Left lung (tissue), 4 donors: ENCODE measurements at regions not wholly inside any gene's neighbourhood (a gene's known extent, or its start where the extent isn't known, plus 50 kb on each side); places are given as distances from the start of the nearest gene placed in this dataset.

Source experiments
- ATAC-seq: fragments of 200-7000 bp; cut with Tn5 transposase; one replicate; pipeline ENCODE4 v1.9.1; 2020; ENCODE audit warnings: moderate library complexity
- DNase-seq, 4 donors: peaks; one replicate each; pipeline ENCODE4 v3.0.0-alpha.2; 2013 to 2020
- H3K27ac ChIP-seq, 2 donors: fragments of 200-600 bp; sonication (generic) in 1 of 2; one replicate each; pipeline versions ENCODE4 v1.5.0 to v1.8.0; 2020 to 2021
- H3K27me3 ChIP-seq, 2 donors: fragments of 200-600 bp; sonication (generic) in 1 of 2; one replicate each; pipeline versions ENCODE4 v1.5.0 to v1.8.0; 2020 to 2021
- H3K36me3 ChIP-seq, 2 donors: fragments of 200-600 bp; sonication (generic) in 1 of 2; one replicate each; pipeline versions ENCODE4 v1.5.0 to v1.8.0; 2020 to 2021
- H3K4me1 ChIP-seq, 2 donors: fragments of 200-600 bp; one replicate each; pipeline ENCODE4 v1.8.0; 2021
- H3K4me3 ChIP-seq, 2 donors: fragments of 200-600 bp; sonication (generic) in 1 of 2; one replicate each; pipeline versions ENCODE4 v1.5.0 to v1.8.0; 2020 to 2021; ENCODE audit warnings: mild to moderate bottlenecking in 1 of 2
- H3K9me3 ChIP-seq, 2 donors: fragments of 200-600 bp; sonication (generic) in 1 of 2; one replicate each; pipeline versions ENCODE4 v1.5.0 to v1.8.0; 2020 to 2021
- intact Hi-C, 2 donors: fragments of 100-400 bp; cut with DNase I; formaldehyde crosslinking; loops; one replicate each; pipeline versions ENCODE4 v1.11.2 to v1.14.2; 2022
- TF ChIP-seq, protein P1 (sequence below), 2 donors: fragments of 200-600 bp; sonication (generic) in 1 of 2; IDR thresholded peaks; one replicate each; pipeline versions ENCODE4 v1.5.0 to v1.8.0; 2021; ENCODE audit warnings: antibody characterized with exemption in 2 of 2
- donor health status: DM: no; HTN: yes; CAD: no.
- donor health status: DM: no; HTN: no; CAD: no.

DNA sequence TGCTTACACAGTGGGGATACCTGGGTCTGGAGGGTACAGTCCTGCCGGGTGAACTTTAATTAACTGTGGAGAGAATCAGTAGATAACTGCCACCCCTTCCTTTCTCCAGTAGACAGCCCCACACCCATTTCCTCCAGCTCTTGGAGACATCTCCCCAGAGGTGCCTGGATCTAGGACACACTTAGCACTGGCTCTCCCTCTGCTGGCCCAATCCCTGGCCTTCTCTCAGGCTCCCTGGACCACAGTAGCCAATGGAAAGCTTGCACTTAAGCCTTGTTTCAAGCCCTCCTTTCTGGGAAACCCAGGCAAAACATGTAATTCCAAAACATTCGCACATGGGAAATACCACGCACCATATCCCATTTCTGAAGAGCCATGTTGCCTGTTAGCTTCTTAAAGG is 169.2 kb upstream of the GAS1 start:
- TF ChIP-seq, protein P1, sequence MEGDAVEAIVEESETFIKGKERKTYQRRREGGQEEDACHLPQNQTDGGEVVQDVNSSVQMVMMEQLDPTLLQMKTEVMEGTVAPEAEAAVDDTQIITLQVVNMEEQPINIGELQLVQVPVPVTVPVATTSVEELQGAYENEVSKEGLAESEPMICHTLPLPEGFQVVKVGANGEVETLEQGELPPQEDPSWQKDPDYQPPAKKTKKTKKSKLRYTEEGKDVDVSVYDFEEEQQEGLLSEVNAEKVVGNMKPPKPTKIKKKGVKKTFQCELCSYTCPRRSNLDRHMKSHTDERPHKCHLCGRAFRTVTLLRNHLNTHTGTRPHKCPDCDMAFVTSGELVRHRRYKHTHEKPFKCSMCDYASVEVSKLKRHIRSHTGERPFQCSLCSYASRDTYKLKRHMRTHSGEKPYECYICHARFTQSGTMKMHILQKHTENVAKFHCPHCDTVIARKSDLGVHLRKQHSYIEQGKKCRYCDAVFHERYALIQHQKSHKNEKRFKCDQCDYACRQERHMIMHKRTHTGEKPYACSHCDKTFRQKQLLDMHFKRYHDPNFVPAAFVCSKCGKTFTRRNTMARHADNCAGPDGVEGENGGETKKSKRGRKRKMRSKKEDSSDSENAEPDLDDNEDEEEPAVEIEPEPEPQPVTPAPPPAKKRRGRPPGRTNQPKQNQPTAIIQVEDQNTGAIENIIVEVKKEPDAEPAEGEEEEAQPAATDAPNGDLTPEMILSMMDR (IDR thresholded peaks at IDR 0.05): no peak
- no peaks in the 10 kb centered on the region for H3K4me1 ChIP-seq
- peak overlapping the region in 1 of 2 donors; percentile 24 for H3K27ac ChIP-seq
- intact Hi-C loops: no loop called here
- no peak overlapping the region for H3K4me3 ChIP-seq
- H3K27me3 ChIP-seq: no peaks in the 10 kb centered on the region
- DNase-seq (no peak), ATAC-seq (no peak)
- peaks cover 0 to under 1% of the 10 kb centered on the region in 2 donors for H3K9me3 ChIP-seq
- H3K36me3 ChIP-seq: no peaks in the 10 kb centered on the region

DNA sequence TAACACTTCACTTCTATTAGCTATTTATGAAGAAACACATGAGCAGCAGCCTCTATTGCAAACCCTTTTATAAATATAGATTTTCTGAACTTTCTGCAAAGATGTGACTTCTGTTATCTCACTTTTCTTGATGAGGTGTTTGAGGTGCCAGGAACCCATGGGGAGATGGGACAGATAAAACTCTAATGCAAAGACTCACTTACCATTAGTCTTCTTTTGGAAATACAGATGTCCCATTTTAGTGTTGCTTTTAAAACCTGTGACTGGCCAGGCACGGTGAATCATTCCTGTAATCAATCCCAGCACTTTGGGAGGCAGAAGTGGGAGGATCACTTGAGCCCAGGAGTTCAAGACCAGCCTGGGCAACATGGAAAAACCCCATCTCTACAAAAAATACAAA is 171.3 kb upstream of the GAS1 start:
- no peak for DNase-seq
- no peaks in the 10 kb centered on the region for H3K4me1 ChIP-seq
- H3K27ac ChIP-seq: no peak overlapping the region
- no peaks in the 10 kb centered on the region for H3K27me3 ChIP-seq
- no peaks in the 10 kb centered on the region for H3K9me3 ChIP-seq
- TF ChIP-seq, protein P1 (IDR thresholded peaks at IDR 0.05): no peak
- intact Hi-C loops: no loop called here
- no peak overlapping the region for H3K4me3 ChIP-seq
- no peak for ATAC-seq
- no peaks in the 10 kb centered on the region for H3K36me3 ChIP-seq

DNA sequence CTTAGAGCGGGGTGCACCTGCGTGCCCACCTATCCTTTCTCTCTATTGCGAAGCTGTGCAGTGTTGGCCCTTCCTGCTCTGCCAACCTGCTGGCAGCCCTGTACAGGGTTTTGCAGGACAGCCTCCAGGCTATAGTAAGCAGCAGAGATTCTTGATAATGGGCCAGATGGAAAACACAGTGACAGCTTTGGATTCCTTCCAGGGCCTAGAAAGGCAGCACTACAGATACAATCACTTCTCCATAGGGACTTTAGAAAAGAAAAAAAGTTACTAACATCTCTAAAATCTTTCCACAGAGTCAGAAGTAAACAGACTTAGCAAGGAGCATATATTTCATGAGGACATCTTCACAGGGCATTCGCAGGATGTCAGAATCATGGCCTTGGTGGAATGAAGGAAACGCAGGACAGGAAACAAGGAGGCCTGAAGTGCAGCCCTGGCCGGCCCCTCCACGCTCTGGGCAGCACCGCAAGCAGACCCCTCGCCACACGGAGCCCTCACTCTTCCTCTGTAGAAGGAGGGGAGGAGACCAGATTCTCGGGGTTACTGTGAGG is 172.1 kb upstream of the GAS1 start:
- peak in 2 of 4 donors; percentile 79 to 87 for DNase-seq
- H3K27me3 ChIP-seq: no peaks in the 10 kb centered on the region
- no peaks in the 10 kb centered on the region for H3K9me3 ChIP-seq
- intact Hi-C loops: no loop called here
- TF ChIP-seq, protein P1 (IDR thresholded peaks at IDR 0.05): no peak
- peak overlapping the region in 1 of 2 donors; percentile 26 for H3K27ac ChIP-seq
- peak; percentile 84 for ATAC-seq
- H3K4me1 ChIP-seq: no peaks in the 10 kb centered on the region
- H3K4me3 ChIP-seq: no peak overlapping the region
- H3K36me3 ChIP-seq: no peaks in the 10 kb centered on the region

DNA sequence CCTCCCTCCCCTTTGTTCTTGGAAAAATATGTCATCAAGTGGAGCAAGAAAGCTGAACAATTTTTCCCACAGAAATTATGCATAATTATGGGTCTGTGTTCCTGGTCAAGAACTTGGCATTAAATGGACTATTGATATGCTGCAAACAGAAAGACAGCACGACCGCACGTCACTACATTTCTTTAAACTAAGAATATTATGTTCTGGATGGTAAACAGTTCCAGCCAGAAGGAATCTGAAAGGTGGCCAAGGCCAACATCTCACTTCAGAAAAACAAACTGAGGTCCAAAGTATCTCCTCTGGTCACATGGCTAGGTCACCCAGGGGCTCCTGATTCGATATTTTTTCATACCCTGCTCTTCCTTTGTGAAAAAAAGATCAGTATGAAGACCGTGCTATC is 173.3 kb upstream of the GAS1 start:
- Histone ChIP-seq H3K4me3 (no peak overlapping the region), H3K27me3 (no peaks in the 10 kb centered on the region), H3K9me3 (no peaks in the 10 kb centered on the region), H3K27ac (no peak overlapping the region), H3K4me1 (no peaks in the 10 kb centered on the region), H3K36me3 (no peaks in the 10 kb centered on the region)
- no peak for ATAC-seq
- DNase-seq: no peak
- TF ChIP-seq, protein P1 (IDR thresholded peaks at IDR 0.05): no peak
- intact Hi-C loops: no loop called here

DNA sequence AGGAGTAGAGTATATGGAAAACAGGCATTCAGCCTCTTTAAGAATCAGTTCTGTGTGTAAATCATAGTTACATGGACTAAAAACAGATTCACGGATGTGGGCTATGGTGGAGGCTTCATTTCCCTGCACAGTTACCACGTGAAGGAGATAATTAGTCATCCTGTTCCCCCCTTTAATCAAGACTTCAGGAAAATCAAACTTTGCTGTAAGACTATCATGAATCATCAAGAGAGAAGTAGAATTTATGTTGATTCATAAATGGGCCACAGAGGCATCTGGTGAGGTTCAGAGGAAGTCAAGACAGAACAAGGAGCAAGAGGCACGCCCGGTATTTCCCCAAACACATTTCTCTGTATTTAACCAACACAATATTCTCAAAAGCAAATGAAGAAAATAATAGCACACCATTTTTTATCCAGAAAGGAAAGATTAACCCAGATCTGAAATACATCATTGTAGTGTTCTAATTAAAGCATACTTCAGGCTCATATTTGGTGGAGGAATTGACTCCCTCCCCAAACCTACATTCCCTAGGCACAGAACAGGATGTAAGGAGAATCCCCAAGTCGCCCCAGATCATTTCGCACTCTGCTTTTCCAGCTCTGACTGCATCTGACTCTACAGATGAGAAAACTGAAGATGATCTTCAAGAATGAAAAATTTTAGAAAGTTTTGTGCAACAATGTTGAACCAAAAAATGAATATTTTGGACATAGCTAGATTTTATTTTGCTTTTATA is 175.8 kb upstream of the GAS1 start:
- Histone ChIP-seq H3K27me3 (no peaks in the 10 kb centered on the region), H3K27ac (peak overlapping the region in 1 of 2 donors; percentile 2), H3K9me3 (no peaks in the 10 kb centered on the region), H3K4me1 (no peaks in the 10 kb centered on the region), H3K36me3 (no peaks in the 10 kb centered on the region), H3K4me3 (no peak overlapping the region)
- ATAC-seq: no peak
- intact Hi-C loops: no loop called here
- TF ChIP-seq, protein P1 (IDR thresholded peaks at IDR 0.05): no peak
- DNase-seq: no peak
